Psoas muscle (tissue), 7 donors: ENCODE measurements at regions not wholly inside any gene's neighbourhood (a gene's known extent, or its start where the extent isn't known, plus 50 kb on each side); places are given as distances from the start of the nearest gene placed in this dataset.

Experiments
- ATAC-seq, 4 donors: fragments of 200-7000 bp; cut with Tn5 transposase; one replicate each; pipeline ENCODE4 v1.9.1; 2020; ENCODE audit warnings: moderate library complexity in 3 of 4, mild to moderate bottlenecking in 2 of 4
- DNase-seq, 2 donors: peaks; one replicate each; pipeline ENCODE4 v3.0.0-alpha.2; 2020
- H3K27ac ChIP-seq: fragments of 200-600 bp; one replicate; pipeline ENCODE4 v1.8.0; 2022
- H3K27me3 ChIP-seq, 3 donors: fragments of 200-600 bp in 1 of 3; one replicate each; pipeline versions ENCODE4 v1.6.1 to v1.8.0; 2013 to 2022; ENCODE audit warnings: low read length in 2 of 3, mild to moderate bottlenecking in 2 of 3, moderate library complexity in 1 of 3; ENCODE audit not compliant: insufficient read depth in 3 of 3
- H3K36me3 ChIP-seq, 2 donors: fragments of 200-600 bp in 1 of 2; one replicate each; pipeline versions ENCODE4 v1.6.1 to v1.8.0; 2013 to 2022; ENCODE audit warnings: low read depth in 1 of 2, mild to moderate bottlenecking in 1 of 2, moderate library complexity in 1 of 2; ENCODE audit not compliant: insufficient read depth in 1 of 2
- H3K4me1 ChIP-seq: fragments of 200-600 bp; one replicate; pipeline ENCODE4 v1.8.0; 2022
- H3K4me3 ChIP-seq: fragments of 200-600 bp; one replicate; pipeline ENCODE4 v1.8.0; 2022; ENCODE audit warnings: mild to moderate bottlenecking
- H3K9me3 ChIP-seq: fragments of 200-600 bp; one replicate; pipeline ENCODE4 v1.8.0; 2022
- WGBS, 3 donors: extraction: QIAGEN DNeasy Blood & Tissue Kit; methylation state at CpG; one replicate each; pipeline versions ENCODE4 v1.1.6 to v1.1.7; 2013; 5-methylcytosine and 5-hydroxymethylcytosine counted together
- intact Hi-C, 2 donors: fragments of 100-400 bp; cut with DNase I; formaldehyde crosslinking; loops; one replicate each; pipeline versions ENCODE4 v1.11.0 to v1.14.2; 2022
- TF ChIP-seq, protein P1 (sequence below): fragments of 200-600 bp; IDR thresholded peaks from one replicate; pipeline ENCODE4 v1.8.0; 2022; ENCODE audit warnings: antibody characterized with exemption
- donor health status: healthy with polysubstance abuse.
- donor health status: DM: no; HTN: no; CAD: no; lungs with moderate emphysema.
- donor health status: Bipolar disorder and iron deficiency.
- donor health status: healthy.
- donor health status: DM: yes; HTN: yes; CAD: no.
- donor health status: DM: no; HTN: no; CAD: no.
- donor health status: DM: yes; HTN: yes; CAD: no.

DNA sequence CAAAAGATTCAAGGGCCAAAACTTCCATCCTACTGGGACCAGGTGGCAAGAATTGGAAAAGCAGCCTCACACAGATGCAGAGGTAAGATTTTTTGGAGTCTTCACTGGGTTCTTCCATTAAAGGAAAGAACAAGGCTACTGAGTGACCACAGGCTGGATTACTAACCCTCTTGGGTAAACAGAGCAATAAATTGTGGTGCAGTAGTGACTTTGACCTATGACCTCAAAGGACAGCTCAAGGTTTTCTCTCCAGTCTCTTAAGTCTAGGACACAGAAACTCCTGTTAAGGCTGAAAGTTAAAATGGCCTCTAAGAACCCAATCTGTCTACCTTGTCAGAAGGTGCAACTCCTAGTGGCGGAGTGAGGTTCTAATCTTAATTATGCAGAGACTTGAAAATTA lies 464.9 kb downstream of the SMARCA1 start:
- no peak for ATAC-seq
- 76 to 100% (median 97%) methylated on average over 1 of the region's 1 CpG for WGBS, 3 donors
- H3K4me1 ChIP-seq: no peaks in the 10 kb centered on the region
- TF ChIP-seq, protein P1, sequence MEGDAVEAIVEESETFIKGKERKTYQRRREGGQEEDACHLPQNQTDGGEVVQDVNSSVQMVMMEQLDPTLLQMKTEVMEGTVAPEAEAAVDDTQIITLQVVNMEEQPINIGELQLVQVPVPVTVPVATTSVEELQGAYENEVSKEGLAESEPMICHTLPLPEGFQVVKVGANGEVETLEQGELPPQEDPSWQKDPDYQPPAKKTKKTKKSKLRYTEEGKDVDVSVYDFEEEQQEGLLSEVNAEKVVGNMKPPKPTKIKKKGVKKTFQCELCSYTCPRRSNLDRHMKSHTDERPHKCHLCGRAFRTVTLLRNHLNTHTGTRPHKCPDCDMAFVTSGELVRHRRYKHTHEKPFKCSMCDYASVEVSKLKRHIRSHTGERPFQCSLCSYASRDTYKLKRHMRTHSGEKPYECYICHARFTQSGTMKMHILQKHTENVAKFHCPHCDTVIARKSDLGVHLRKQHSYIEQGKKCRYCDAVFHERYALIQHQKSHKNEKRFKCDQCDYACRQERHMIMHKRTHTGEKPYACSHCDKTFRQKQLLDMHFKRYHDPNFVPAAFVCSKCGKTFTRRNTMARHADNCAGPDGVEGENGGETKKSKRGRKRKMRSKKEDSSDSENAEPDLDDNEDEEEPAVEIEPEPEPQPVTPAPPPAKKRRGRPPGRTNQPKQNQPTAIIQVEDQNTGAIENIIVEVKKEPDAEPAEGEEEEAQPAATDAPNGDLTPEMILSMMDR: no peak
- no peak for DNase-seq
- no peak overlapping the region for H3K27ac ChIP-seq
- H3K27me3 ChIP-seq: no peaks in the 10 kb centered on the region
- no peaks in the 10 kb centered on the region for H3K36me3 ChIP-seq
- intact Hi-C loops: no loop called here
- no peaks in the 10 kb centered on the region for H3K9me3 ChIP-seq
- no peak overlapping the region for H3K4me3 ChIP-seq

DNA sequence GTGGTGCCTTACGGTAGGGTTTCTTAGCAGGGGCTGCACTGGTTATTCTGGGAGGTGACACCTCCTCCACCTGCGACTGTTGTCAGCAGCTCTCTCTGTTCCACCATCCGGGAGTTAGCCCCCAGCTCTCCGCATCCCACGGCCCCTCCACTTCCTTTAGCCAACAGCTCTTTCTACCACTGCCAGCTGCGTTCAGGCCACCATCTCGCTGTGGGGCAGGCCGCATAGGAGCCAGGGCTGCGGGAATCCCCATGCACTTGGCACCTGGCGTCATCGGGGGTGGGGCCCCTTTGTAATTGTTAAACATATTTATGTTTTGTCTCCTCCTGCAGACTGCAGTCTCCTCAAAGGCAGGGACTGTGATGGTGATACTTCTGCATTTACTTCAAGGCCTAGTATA lies 480.2 kb downstream of the SMARCA1 start:
- TF ChIP-seq, protein P1: no peak
- no peak overlapping the region for H3K4me3 ChIP-seq
- intact Hi-C loops: no loop called here
- DNase-seq (no peak), ATAC-seq (no peak)
- H3K27ac ChIP-seq: no peak overlapping the region
- no peaks in the 10 kb centered on the region for H3K36me3 ChIP-seq
- no peaks in the 10 kb centered on the region for H3K27me3 ChIP-seq
- WGBS, 3 donors: 87 to 94% (median 89%) methylated on average over 8 to 11 of the region's 11 CpGs
- H3K4me1 ChIP-seq: no peaks in the 10 kb centered on the region
- no peaks in the 10 kb centered on the region for H3K9me3 ChIP-seq

DNA sequence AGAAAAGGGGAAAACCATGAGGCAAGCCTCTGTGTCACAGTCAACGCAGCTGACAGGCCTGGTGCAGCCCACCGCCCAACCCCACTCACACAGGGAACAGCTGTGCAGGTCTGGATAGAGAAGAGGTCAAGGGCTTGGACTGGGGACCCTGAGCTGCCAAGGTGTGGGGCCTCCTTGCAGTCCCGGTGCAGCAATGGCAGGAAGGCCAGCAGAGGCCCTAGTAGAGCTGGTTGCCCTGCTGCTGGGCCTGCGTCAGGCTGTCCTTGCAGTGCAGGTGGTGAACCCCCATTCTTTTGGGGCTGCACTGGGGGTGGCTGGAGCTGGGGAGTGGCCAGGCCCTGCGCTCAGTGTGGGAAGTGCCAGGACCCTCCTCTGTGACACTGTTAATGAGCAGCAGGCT lies 482.0 kb downstream of the SMARCA1 start:
- Histone ChIP-seq H3K36me3 (no peaks in the 10 kb centered on the region), H3K4me1 (no peaks in the 10 kb centered on the region), H3K4me3 (no peak overlapping the region), H3K9me3 (no peaks in the 10 kb centered on the region), H3K27ac (no peak overlapping the region), H3K27me3 (no peaks in the 10 kb centered on the region)
- 72 to 85% (median 74%) methylated on average over 3 to 5 of the region's 5 CpGs for WGBS, 3 donors
- TF ChIP-seq, protein P1: no peak
- intact Hi-C loops: no loop called here
- no peak for DNase-seq
- no peak for ATAC-seq

- Histone ChIP-seq H3K4me3 (no peak overlapping the region), H3K4me1 (no peaks in the 10 kb centered on the region), H3K36me3 (no peaks in the 10 kb centered on the region), H3K27me3 (no peaks in the 10 kb centered on the region), H3K27ac (no peak overlapping the region), H3K9me3 (no peaks in the 10 kb centered on the region)
- intact Hi-C loops: no loop called here
- WGBS, 3 donors: 85 to 91% (median 89%) methylated on average over 5 of the region's 5 CpGs
- TF ChIP-seq, protein P1: no peak
- ATAC-seq (no peak), DNase-seq (no peak)
Observed at GRCh38 chrX:129040124-129040523, 483.2 kb downstream of the SMARCA1 start.

DNA sequence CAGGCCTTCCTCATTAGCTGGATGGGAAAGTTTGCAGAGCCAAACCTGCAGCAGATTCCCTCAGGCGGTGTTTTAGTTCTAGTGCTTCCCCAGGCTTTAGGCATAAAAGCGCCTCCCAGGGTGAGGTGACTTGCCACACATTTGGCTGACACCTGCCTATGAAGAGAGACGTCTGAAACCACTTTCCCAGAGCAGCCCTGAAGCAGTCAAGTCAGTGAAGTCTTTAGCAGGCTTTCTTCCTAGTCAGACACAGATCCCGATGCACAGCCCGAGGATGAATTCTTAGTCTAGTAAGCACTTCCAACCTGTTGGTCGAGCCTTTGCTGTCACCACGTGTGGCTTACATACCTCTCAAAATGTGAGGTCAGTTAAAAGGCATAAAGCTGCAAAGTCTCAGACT lies 484.1 kb downstream of the SMARCA1 start:
- H3K9me3 ChIP-seq: no peaks in the 10 kb centered on the region
- 59 to 65% (median 63%) methylated on average over 7 of the region's 7 CpGs for WGBS, 3 donors
- TF ChIP-seq, protein P1: no peak
- no peak overlapping the region for H3K27ac ChIP-seq
- H3K36me3 ChIP-seq: no peaks in the 10 kb centered on the region
- H3K4me1 ChIP-seq: no peaks in the 10 kb centered on the region
- intact Hi-C loops: no loop called here
- no peak overlapping the region for H3K4me3 ChIP-seq
- no peaks in the 10 kb centered on the region for H3K27me3 ChIP-seq
- no peak for DNase-seq
- ATAC-seq: no peak
